PC-3 (cell line): ENCODE measurements at regions not wholly inside any gene's neighbourhood (a gene's known extent, or its start where the extent isn't known, plus 50 kb on each side); places are given as distances from the start of the nearest gene placed in this dataset.

Experiments
- EZH2 ChIP-seq: fragments of 300-600 bp; sonication (generic); IDR thresholded peaks from one replicate; pipeline ENCODE4 v1.6.1; 2017; ENCODE audit warnings: antibody characterized with exemption, mild to moderate bottlenecking, low read length; ENCODE audit not compliant: unreplicated experiment
- TF ChIP-seq, protein P1 (sequence below): fragments of 300-600 bp; sonication (generic); conservative IDR thresholded peaks from 2 replicates; pipeline ENCODE4 v1.5.1; 2017; ENCODE audit warnings: antibody characterized with exemption, low read depth, mild to moderate bottlenecking, low read length

DNA sequence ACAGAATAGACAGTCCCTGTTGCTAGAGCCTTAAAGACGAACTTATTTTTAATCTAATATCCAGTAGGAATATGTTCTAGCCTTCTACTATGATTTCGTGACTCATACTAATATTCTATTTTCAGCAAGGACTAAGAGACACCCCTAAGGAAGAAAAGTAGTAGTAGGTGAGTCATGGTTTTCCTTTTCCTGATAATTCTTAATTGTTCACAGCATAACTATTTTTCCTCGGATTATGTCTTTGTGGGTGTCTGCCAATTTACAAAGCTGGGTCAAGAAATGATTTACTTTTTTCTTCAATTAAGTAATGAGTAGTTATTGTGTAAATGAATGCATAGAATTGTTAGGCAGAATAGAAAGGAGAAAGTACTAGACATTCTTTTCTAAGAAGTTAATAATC, 292.2 kb downstream of the TOX3 start:
- TF ChIP-seq, protein P1, sequence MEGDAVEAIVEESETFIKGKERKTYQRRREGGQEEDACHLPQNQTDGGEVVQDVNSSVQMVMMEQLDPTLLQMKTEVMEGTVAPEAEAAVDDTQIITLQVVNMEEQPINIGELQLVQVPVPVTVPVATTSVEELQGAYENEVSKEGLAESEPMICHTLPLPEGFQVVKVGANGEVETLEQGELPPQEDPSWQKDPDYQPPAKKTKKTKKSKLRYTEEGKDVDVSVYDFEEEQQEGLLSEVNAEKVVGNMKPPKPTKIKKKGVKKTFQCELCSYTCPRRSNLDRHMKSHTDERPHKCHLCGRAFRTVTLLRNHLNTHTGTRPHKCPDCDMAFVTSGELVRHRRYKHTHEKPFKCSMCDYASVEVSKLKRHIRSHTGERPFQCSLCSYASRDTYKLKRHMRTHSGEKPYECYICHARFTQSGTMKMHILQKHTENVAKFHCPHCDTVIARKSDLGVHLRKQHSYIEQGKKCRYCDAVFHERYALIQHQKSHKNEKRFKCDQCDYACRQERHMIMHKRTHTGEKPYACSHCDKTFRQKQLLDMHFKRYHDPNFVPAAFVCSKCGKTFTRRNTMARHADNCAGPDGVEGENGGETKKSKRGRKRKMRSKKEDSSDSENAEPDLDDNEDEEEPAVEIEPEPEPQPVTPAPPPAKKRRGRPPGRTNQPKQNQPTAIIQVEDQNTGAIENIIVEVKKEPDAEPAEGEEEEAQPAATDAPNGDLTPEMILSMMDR: no peak
- TF ChIP-seq EZH2: no peak
